ENCODE measurements at regions not wholly inside any gene's neighbourhood (a gene's known extent, or its start where the extent isn't known, plus 50 kb on each side); places are given as distances from the start of the nearest gene placed in this dataset.
"Not testable (repeated sequence)": the region's sequence is repeated elsewhere in the genome, so short reads cannot be mapped to it uniquely, and the experiment has no call there.

GRCh38 chr15:54840621-54841398, 355.9 kb downstream of the RSL24D1 start:
- DNase-seq: no peak

DNA sequence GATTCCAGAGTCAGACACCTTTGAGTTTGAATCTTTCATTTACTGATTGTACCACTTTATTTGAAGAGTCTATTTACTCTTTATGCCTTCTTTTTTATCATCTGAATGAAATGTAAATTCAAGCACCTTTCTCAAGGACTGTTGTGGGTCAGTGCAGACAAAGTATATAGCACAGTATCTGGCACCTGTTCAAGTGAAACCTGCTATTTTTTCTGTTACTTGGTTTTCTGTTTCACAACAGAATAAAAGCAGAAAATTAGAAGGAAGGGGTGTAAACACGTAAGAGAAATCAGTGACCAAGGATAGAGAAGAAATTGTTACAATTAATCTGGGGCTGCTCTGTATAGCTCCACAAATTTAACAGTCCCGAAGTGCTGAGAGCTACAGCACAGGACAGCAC, 357.4 kb downstream of the RSL24D1 start:
- DNase-seq: no peak

DNA sequence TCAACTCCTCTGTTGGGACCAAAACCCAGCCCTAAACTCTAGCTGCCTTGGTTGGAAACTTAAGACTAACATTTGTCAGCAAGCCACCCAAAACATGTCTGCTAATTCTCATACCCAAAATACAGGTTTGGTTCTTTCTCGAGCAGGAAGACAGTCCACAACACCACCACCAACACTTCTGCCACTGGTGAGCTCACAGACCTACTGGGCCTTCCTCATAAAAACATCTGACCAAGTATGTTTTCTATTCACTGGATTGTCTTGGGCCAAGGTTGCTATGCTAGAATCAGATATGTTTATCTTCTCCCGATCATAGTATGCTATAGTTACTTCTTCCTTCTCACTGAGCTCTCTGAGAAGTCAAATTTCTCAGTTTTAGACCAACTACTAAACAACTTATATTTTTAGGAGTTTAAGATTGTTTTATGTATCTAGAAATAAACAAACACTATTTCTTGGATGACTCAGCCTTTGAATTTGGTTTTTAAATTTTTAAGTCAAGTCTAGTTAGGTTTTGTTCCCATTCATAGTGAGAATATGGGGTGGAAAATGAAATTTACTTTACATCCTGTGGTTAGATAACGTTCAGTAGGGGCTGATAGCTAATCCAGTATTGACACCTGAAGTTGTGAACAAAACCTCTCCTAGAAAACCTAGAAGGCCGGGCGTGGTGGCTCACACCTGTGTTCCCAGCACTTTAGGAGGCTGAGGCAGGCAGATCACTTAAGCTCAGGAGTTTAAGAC, 360.5 kb downstream of the RSL24D1 start:
- no peak for DNase-seq

DNA sequence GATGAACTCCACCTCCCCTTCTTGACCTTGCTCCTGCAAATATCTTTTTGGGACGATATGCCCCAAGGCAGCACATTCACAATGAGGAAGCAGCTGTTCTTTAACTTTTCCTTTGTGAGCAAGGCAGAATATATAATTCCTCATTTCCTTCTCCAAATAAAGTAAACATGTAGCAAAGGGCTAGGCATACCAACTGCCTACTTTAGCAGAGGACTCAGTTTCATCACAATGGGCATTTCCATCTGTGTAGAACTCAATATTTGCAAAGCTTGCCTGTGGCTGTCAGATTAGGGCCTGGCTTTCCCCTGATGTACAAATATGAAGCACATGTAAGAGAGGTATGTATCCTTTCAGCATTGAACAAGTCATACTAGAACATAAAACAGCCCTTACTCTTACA, 366.9 kb downstream of the RSL24D1 start:
- DNase-seq: no peak

- DNase-seq: no peak
These were observed 375.9 kb downstream of the RSL24D1 start for GRCh38 chr15:54820811-54821210.

DNA sequence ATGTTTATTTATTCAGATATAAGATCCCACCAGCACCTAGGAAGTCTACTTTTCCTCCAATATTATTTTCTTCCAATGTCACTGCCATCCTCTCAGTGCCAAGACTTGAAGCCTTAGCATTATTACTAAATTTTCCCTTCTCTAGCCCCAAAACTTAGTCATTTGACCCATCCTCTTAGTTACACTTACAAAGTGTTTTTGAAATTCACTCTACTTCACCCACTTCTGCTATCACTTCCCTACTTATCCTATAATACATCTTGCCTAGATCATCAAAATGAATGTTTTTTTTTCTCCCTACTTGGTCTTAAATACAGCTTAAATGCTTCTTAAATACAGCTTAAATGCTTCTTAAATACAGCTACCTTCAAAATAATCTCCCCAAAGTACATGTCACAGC, 376.6 kb downstream of the RSL24D1 start:
- DNase-seq: no peak

- no peak for DNase-seq
These were observed 380.3 kb downstream of the RSL24D1 start for GRCh38 chr15:54816401-54816800.

DNA sequence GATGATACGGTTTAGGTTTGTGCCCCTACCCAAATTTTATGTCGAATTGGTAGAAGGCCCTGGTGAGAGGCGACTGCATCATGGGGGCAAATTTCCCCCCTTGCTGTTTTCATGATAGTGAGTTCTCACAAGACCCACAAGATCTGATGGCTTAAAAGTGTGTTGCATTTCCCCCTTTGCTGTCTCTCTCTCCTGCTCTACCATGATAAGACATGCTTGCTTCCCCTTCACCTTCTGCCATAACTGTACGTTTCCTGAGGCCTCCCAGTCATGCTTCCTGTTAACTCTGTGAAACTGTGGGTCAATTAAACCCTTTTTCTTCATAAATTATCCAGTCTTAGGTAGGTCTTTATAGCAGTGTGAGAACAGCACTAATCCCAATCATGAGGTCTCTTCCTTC, 381.2 kb downstream of the RSL24D1 start:
- DNase-seq: no peak

DNA sequence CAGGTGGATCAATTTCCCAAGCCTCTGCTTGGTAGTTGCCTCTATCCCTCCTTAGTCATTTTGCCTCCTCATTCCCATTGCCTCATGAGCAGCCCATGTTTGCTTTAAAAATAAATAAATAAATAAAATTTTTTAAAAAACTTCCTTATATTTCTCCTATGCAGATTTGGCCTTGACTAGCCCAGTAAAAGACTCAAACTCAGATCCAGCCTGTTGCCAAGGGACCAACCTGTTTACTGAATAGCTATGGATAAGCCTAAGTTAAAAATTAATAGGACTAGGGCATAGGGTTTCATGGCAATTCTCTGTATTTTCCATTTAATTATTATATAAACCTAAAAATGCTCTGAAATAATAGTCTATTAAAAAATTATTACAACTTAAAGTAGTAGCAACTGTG, 384.4 kb downstream of the RSL24D1 start:
- DNase-seq: no peak

DNA sequence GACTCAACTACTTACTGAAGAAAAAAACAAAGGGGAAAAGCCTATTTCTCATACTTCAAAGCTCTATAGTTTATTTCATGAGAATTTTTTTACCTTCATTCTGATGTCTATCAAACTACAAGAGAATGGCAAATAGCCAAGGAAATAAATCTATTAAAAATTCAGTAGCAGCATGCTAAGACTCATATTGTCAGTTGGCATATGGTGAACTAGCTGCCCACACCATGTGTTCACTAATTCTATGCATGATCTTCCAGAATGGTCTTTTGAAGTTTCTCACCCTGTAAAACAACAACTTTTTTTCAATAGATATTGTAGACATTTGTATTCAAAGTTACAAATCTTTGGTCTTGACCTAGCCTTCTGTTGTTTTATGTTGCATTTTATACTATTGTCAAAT, 386.2 kb downstream of the RSL24D1 start:
- no peak for DNase-seq

- no peak for DNase-seq
These were observed 386.7 kb downstream of the RSL24D1 start for GRCh38 chr15:54810031-54810430.

GRCh38 chr15:54808321-54808720, 388.4 kb downstream of the RSL24D1 start:
- no peak for DNase-seq

DNA sequence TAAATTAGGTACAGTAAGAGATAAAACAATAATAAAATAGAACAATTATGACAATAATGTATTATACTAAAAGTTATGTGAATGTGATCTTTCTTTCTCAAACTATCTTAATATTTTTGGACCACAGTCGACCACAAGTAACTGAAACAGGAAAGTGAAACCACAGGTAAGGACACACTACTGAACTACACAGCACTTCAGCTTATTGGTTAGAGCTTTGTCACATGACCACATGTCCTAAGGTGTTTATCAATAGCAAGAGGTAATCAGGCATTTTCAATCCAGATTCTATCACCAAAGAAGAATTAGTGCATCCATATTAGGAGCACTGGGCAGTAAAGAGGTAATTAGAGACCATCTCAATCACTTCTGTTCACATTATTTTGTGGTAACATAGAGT, 392.8 kb downstream of the RSL24D1 start:
- DNase-seq: no peak

DNA sequence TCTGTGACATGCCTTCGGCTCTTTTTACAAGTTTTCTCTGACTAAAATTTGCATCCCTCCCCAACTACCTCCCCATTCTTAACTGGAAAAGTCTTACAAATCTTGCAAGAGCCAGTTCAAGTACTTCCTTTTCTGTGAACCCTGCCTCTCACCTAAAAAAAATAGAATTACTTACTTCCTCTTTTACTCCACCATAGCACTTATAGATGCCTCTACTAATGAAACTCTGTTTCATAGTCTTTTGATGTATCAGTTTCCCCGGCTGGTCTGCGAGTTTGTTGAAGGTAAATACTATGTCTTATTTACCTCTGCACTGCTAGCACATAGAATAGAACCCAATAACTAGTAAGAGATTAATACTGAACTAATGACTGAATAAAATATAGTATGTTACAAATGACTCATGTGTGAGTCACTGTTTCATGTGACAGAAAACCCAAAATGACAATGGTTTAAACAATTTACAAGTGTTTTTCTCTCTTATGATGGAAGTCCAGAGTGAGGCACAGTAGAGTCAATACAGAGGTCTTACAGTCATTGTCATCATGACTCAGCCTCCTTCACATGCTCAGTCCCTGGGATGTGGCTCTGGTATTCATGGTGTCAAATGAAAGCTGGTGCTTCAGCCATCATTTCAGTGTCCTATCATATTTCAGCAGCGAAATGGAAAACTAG, 393.5 kb downstream of the RSL24D1 start:
- DNase-seq: no peak

- no peak for DNase-seq
These were observed 404.2 kb downstream of the RSL24D1 start for GRCh38 chr15:54792526-54792925.

GRCh38 chr15:54790693-54791092, 406.0 kb downstream of the RSL24D1 start:
- DNase-seq: no peak

DNA sequence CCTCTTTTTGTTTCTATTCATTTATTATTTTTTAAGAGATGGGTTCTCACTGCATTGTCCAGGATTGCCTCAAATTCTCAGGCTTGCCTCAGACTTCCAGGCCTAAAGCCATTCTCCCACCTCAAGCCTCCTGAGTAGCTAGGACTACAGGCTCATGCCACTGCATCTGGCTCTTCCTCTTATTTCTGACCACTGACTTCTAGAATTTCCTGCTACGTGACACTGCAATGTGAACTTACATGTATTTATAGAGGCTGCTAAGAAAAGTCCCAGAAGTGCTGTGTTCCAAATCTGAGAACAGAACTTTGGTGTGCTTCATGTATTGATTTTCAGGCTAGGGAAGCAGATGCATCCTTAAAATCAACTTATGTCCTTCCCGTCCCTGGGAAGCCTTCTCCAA, 407.4 kb downstream of the RSL24D1 start:
- DNase-seq: no peak

GRCh38 chr15:54781220-54781619, 415.5 kb downstream of the RSL24D1 start:
- DNase-seq: not testable (repeated sequence)

- DNase-seq: no peak
These were observed 417.5 kb downstream of the RSL24D1 start for GRCh38 chr15:54779271-54779670.

GRCh38 chr15:54776410-54776809, 420.3 kb downstream of the RSL24D1 start:
- no peak for DNase-seq

GRCh38 chr15:54772663-54773062, 424.1 kb downstream of the RSL24D1 start:
- DNase-seq: no peak

GRCh38 chr15:54749461-54749860, 447.3 kb downstream of the RSL24D1 start:
- not testable (repeated sequence) for DNase-seq

GRCh38 chr15:54722342-54722986, 474.3 kb downstream of the RSL24D1 start:
- no peak for DNase-seq

Data from SHP77 treated with DMSO at 0.1 percent for 48 hours (cell line).